DND-41 (cell line): ENCODE measurements at regions not wholly inside any gene's neighbourhood (a gene's known extent, or its start where the extent isn't known, plus 50 kb on each side); places are given as distances from the start of the nearest gene placed in this dataset.

Source experiments
- EZH2 ChIP-seq: IDR thresholded peaks from 3 replicates; pipeline ENCODE4 v1.6.1; 2012; ENCODE audit warnings: borderline replicate concordance, low read depth, mild to moderate bottlenecking, moderate library complexity, low read length, inconsistent platforms; ENCODE audit not compliant: severe bottlenecking
- TF ChIP-seq, protein P1 (sequence below): IDR thresholded peaks from 2 replicates; pipeline ENCODE4 v1.5.1; 2012; ENCODE audit warnings: borderline replicate concordance, low read length, moderate library complexity, mild to moderate bottlenecking; ENCODE audit not compliant: poor library complexity, severe bottlenecking; ENCODE audit errors: extremely low read depth

DNA sequence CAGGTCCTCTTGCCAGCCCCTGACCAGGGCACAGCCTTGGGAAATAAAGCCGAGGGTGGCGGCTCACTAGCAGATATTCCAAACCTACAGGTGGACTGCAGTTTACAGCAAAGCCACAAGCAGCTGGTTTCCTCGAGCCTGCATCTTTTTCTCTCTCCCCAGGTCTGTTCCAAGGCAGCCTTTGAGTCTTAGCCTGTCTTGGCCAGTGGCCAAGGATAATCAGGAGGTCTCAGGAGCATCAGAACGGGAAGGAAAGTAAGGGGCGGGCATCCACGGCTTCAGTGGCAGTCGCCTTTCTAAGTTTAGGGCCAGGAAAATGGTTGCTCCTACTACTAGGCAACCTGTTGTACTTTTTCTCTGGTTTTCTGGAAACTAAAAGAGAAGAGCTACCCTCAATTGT lies 219.7 kb upstream of the ZMIZ1 start:
- TF ChIP-seq, protein P1, sequence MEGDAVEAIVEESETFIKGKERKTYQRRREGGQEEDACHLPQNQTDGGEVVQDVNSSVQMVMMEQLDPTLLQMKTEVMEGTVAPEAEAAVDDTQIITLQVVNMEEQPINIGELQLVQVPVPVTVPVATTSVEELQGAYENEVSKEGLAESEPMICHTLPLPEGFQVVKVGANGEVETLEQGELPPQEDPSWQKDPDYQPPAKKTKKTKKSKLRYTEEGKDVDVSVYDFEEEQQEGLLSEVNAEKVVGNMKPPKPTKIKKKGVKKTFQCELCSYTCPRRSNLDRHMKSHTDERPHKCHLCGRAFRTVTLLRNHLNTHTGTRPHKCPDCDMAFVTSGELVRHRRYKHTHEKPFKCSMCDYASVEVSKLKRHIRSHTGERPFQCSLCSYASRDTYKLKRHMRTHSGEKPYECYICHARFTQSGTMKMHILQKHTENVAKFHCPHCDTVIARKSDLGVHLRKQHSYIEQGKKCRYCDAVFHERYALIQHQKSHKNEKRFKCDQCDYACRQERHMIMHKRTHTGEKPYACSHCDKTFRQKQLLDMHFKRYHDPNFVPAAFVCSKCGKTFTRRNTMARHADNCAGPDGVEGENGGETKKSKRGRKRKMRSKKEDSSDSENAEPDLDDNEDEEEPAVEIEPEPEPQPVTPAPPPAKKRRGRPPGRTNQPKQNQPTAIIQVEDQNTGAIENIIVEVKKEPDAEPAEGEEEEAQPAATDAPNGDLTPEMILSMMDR = no peak
- TF ChIP-seq EZH2 = no peak
